ENCODE measurements at regions not wholly inside any gene's neighbourhood (a gene's known extent, or its start where the extent isn't known, plus 50 kb on each side); places are given as distances from the start of the nearest gene placed in this dataset.
"Not testable (repeated sequence)": the region's sequence is repeated elsewhere in the genome, so short reads cannot be mapped to it uniquely, and the experiment has no call there.

DNA sequence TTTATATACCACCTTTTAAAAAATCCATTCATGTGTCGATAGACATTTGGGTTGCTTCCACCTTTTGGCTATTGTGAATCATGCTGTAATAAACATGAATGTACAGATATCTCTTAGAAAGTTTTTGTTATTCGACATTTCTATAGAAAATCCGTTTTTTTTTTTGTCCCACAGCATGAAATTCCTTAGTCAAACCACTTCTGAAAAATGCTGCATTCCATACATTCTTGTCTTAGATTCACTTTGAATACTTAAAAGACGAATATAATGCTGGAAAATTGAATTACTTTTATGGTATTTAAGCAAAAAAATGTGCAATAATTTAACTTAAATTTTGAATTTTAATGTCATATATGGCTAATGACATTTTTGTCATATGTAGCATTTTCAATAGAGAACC lies 1345.5 kb downstream of the TECRL start:
- H3K4me3 ChIP-seq (replicated peaks; ENCODE audit: low read depth, low read length): no peak overlapping the region
- no peak for DNase-seq (ENCODE audit: extremely low read depth, low read depth)
- TF ChIP-seq, protein P1, sequence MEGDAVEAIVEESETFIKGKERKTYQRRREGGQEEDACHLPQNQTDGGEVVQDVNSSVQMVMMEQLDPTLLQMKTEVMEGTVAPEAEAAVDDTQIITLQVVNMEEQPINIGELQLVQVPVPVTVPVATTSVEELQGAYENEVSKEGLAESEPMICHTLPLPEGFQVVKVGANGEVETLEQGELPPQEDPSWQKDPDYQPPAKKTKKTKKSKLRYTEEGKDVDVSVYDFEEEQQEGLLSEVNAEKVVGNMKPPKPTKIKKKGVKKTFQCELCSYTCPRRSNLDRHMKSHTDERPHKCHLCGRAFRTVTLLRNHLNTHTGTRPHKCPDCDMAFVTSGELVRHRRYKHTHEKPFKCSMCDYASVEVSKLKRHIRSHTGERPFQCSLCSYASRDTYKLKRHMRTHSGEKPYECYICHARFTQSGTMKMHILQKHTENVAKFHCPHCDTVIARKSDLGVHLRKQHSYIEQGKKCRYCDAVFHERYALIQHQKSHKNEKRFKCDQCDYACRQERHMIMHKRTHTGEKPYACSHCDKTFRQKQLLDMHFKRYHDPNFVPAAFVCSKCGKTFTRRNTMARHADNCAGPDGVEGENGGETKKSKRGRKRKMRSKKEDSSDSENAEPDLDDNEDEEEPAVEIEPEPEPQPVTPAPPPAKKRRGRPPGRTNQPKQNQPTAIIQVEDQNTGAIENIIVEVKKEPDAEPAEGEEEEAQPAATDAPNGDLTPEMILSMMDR (IDR thresholded peaks at IDR 0.05; ENCODE audit: low read depth, low read length, missing control alignments): no peak

DNA sequence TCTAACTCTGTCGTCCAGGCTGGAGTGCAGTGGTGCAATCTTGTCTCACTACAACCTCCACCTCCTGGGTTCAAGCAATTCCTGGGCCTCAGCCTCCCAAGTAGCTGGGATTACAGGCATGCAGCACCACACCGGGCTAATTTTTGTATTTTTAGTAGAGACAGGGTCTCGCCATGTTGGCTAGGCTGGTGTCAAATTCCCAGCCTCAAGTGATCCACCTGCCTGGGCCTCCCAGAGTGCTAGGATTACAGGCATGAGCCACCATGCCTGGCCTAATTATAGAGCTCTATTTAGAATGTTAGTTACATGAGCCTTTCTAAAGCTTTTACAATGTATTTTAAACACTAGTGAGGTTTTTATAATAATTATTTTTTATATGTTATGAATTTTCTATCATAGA lies 1346.4 kb downstream of the TECRL start:
- DNase-seq (ENCODE audit: extremely low read depth, low read depth); H3K4me3 ChIP-seq (replicated peaks; ENCODE audit: low read depth, low read length): not testable (repeated sequence)

DNA sequence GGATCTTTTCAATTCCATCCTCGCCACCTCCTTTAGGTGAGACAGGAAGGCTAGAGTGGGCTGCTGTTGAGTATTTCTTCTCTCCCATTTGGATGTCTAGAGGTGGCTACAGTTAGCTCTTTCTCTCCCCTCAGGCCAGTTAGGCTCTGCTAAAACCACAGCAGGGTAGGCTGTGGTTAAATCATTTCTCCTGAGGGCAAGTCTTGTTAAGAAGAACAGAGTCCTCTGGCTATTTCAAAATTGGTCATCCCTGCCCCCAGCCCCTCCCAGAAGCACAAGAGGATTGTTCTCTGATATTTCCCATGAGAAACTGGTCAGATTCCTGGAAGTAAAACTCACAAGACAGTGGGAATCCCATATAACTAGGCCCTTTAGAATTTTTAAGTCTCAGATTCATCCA lies 1359.5 kb downstream of the TECRL start:
- no peak overlapping the region for H3K4me3 ChIP-seq (replicated peaks; ENCODE audit: low read depth, low read length)
- no peak for DNase-seq (ENCODE audit: extremely low read depth, low read depth)
- TF ChIP-seq, protein P1 (IDR thresholded peaks at IDR 0.05; ENCODE audit: low read depth, low read length, missing control alignments): no peak

DNA sequence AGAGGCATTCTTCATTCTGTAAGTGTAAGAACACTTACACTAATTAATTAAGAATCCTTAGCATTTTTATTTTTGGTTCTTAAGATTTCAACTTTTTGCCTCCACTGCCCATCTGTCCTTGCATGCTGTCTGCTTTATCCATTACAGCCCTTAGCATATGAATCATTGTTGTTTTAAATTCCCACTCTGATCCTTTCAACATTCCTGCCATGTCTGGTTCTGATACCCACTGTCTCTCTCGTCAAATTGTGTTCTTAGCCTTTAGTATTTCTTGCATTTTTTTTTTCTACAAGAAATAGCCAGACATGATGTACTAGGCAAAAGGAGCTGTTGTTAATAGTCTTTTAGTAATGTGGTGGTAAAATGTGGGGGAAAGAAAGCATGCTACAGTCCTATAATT lies 1360.0 kb downstream of the TECRL start:
- no peak overlapping the region for H3K4me3 ChIP-seq (replicated peaks; ENCODE audit: low read depth, low read length)
- TF ChIP-seq, protein P1 (IDR thresholded peaks at IDR 0.05; ENCODE audit: low read depth, low read length, missing control alignments): no peak
- no peak for DNase-seq (ENCODE audit: extremely low read depth, low read depth)

DNA sequence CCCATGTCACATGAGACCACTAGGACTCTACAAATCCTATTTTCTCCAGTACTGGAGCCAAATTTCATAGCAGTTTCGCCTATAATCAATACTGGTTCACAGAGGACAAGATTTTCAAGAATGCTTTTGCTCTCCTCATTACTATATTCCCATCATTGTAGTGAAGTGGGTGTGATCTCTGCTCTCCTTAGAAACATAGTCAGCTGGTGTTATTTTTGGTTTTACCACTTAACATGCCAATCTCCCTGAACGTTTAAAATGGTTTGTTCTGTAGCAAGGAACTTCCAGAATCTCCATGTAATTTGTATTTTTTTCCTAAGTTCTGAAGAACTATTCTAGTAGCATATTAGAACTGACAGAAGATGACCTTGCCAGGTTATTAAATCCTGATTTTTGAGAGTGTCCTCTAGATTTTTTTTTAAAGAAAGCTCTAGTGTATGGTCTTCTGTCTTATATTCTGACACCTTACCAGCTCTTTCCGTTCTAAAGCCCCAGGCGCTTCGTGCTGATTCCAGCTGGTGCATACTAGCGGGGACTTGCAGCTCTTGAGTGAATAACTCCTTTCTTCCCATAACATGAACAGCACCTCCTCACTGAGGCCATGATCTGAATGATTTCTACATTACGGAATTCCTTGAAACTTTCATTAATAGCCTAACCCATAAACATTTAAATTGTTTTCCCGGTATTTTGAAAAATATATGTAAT lies 1372.9 kb downstream of the TECRL start:
- H3K4me3 ChIP-seq (replicated peaks; ENCODE audit: low read depth, low read length): no peak overlapping the region
- TF ChIP-seq, protein P1 (IDR thresholded peaks at IDR 0.05; ENCODE audit: low read depth, low read length, missing control alignments): no peak
- DNase-seq (ENCODE audit: extremely low read depth, low read depth): no peak

DNA sequence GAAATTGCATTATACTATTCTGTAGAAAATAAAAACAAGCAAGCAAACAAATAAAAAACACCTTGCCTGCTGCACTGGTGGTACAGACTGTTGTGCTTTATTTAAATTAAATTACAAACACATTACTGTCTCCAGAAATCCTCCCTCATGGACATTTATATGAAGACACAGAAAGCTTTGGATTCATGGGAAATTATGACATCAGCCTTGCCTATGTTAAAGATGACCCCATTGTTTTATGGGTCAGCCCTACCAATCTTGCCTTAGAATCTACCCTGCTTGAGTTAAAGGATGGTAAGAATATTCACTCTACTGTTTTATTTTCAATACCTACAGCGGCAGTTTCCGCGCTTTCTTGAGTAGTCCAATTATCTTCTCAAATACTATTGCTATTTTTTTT lies 1379.9 kb downstream of the TECRL start:
- TF ChIP-seq, protein P1 (IDR thresholded peaks at IDR 0.05; ENCODE audit: low read depth, low read length, missing control alignments): no peak
- no peak overlapping the region for H3K4me3 ChIP-seq (replicated peaks; ENCODE audit: low read depth, low read length)
- no peak for DNase-seq (ENCODE audit: extremely low read depth, low read depth)

DNA sequence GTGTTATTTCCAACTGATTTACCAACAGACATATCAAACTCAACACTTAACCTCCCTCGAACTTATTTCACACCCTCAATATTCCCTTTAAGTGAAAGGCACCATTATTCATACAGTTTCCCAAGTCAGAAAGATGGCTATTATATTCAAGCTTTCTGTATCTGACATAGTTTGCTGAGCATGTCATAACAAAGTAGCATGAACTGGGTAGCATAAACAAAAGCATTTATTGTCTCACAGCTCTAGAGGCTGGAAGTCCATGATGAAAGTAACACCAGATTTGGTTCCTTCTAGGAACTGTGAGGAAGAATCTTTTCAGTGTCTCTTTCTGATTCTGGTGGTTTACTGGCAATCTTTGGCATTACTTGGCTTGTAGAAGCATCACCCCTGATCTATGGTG lies 1388.6 kb downstream of the TECRL start:
- no peak for DNase-seq (ENCODE audit: extremely low read depth, low read depth)
- TF ChIP-seq, protein P1 (IDR thresholded peaks at IDR 0.05; ENCODE audit: low read depth, low read length, missing control alignments): no peak
- no peak overlapping the region for H3K4me3 ChIP-seq (replicated peaks; ENCODE audit: low read depth, low read length)
